ENCODE measurements at regions not wholly inside any gene's neighbourhood (a gene's known extent, or its start where the extent isn't known, plus 50 kb on each side); places are given as distances from the start of the nearest gene placed in this dataset.

- Mint-ChIP-seq H3K36me3 (ENCODE audit: low read depth) (peaks cover 4% of the 10 kb centered on the region), H3K4me1 (no peaks in the 10 kb centered on the region), H3K27me3 (ENCODE audit: insufficient read depth) (peaks cover 2% of the 10 kb centered on the region), H3K4me3 (no peak overlapping the region), H3K9me3 (no peaks in the 10 kb centered on the region), H3K27ac (no peak overlapping the region)
- Histone ChIP-seq H3K9me3 (ENCODE audit: control insufficient read depth, low read length) (no peaks in the 10 kb centered on the region), H3K27ac (ENCODE audit: low read depth, low read length) (no peak overlapping the region), H3K4me3 (ENCODE audit: low read length) (no peak overlapping the region), H3K36me3 (ENCODE audit: control insufficient read depth, insufficient read depth, low read length) (peaks cover 17% of the 10 kb centered on the region), H3K4me1 (ENCODE audit: control insufficient read depth, insufficient read depth, low read length) (peaks cover 4% of the 10 kb centered on the region), H3K9ac (ENCODE audit: extremely low read depth, low read length, poor library complexity, severe bottlenecking) (no peak overlapping the region), H3K27me3 (ENCODE audit: control insufficient read depth, insufficient read depth, low read length, poor library complexity, severe bottlenecking) (no peaks in the 10 kb centered on the region)
- 90 to 92% methylated on average over 7 of the region's 9 CpGs for WGBS, 2 experiments (ENCODE audit: insufficient coverage in 1 of 2, insufficient read length in 1 of 2)
- no peak for TF ChIP-seq CTCF (conservative IDR thresholded peaks at IDR 0.05)
- no peak for DNase-seq
Measured at GRCh38 chr14:95425369-95426115, 90.9 kb downstream of the SYNE3 start.

DNA sequence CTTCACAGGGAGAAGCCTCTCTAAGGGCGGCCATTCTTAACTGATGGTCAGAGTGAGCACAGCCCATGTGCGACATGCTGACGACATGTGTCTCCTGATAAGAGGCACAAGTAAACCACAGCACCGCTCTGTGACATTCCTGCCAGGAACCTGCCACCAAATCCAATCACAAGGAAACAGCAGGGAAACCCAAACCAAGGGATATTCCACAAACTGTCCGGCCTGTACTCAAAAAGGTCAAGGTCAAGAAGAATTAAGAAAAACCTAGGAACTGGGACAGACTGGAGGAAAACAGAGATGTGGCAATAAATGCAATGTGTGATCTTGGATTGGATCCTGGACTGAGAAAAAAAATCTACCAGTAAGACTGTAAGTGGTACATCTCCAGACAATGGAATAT is 91.9 kb downstream of the SYNE3 start:
- H3K9me3 ChIP-seq (ENCODE audit: control insufficient read depth, low read length): no peaks in the 10 kb centered on the region
- no peaks in the 10 kb centered on the region for H3K9me3 Mint-ChIP-seq
- H3K4me1 Mint-ChIP-seq: no peaks in the 10 kb centered on the region
- H3K27me3 ChIP-seq (ENCODE audit: control insufficient read depth, insufficient read depth, low read length, poor library complexity, severe bottlenecking): no peaks in the 10 kb centered on the region
- no peak for TF ChIP-seq CTCF (conservative IDR thresholded peaks at IDR 0.05)
- H3K27me3 Mint-ChIP-seq (ENCODE audit: insufficient read depth): peaks cover 2% of the 10 kb centered on the region
- no peak for DNase-seq
- H3K4me1 ChIP-seq (ENCODE audit: control insufficient read depth, insufficient read depth, low read length): peaks cover 4% of the 10 kb centered on the region
- H3K27ac ChIP-seq (ENCODE audit: low read depth, low read length): no peak overlapping the region
- H3K4me3 Mint-ChIP-seq: no peak overlapping the region
- peaks cover 18% of the 10 kb centered on the region for H3K36me3 ChIP-seq (ENCODE audit: control insufficient read depth, insufficient read depth, low read length)
- 88 to 100% methylated on average over 1 to 5 of the region's 5 CpGs for WGBS, 2 experiments (ENCODE audit: insufficient coverage in 1 of 2, insufficient read length in 1 of 2)
- H3K27ac Mint-ChIP-seq: no peak overlapping the region
- no peak overlapping the region for H3K9ac ChIP-seq (ENCODE audit: extremely low read depth, low read length, poor library complexity, severe bottlenecking)
- H3K36me3 Mint-ChIP-seq (ENCODE audit: low read depth): peaks cover 9% of the 10 kb centered on the region
- no peak overlapping the region for H3K4me3 ChIP-seq (ENCODE audit: low read length)

- Mint-ChIP-seq H3K9me3 (no peaks in the 10 kb centered on the region), H3K4me3 (no peak overlapping the region), H3K4me1 (no peaks in the 10 kb centered on the region), H3K27me3 (ENCODE audit: insufficient read depth) (peaks cover 4% of the 10 kb centered on the region), H3K27ac (no peak overlapping the region), H3K36me3 (ENCODE audit: low read depth) (peaks cover 9% of the 10 kb centered on the region)
- no peak for TF ChIP-seq CTCF (conservative IDR thresholded peaks at IDR 0.05)
- no peak for DNase-seq
- peaks cover 14% of the 10 kb centered on the region for H3K36me3 ChIP-seq (ENCODE audit: control insufficient read depth, insufficient read depth, low read length)
- WGBS, 2 experiments (ENCODE audit: insufficient coverage in 1 of 2, insufficient read length in 1 of 2): 91 to 96% methylated on average over 5 to 8 of the region's 8 CpGs
- H3K4me3 ChIP-seq (ENCODE audit: low read length): no peak overlapping the region
- no peaks in the 10 kb centered on the region for H3K27me3 ChIP-seq (ENCODE audit: control insufficient read depth, insufficient read depth, low read length, poor library complexity, severe bottlenecking)
- no peak overlapping the region for H3K9ac ChIP-seq (ENCODE audit: extremely low read depth, low read length, poor library complexity, severe bottlenecking)
- H3K4me1 ChIP-seq (ENCODE audit: control insufficient read depth, insufficient read depth, low read length): peaks cover 4% of the 10 kb centered on the region
- no peak overlapping the region for H3K27ac ChIP-seq (ENCODE audit: low read depth, low read length)
- H3K9me3 ChIP-seq (ENCODE audit: control insufficient read depth, low read length): no peaks in the 10 kb centered on the region
Measured at GRCh38 chr14:95421741-95422140, 94.7 kb downstream of the SYNE3 start.
